ENCODE measurements at regions not wholly inside any gene's neighbourhood (a gene's known extent, or its start where the extent isn't known, plus 50 kb on each side); places are given as distances from the start of the nearest gene placed in this dataset.

DNA sequence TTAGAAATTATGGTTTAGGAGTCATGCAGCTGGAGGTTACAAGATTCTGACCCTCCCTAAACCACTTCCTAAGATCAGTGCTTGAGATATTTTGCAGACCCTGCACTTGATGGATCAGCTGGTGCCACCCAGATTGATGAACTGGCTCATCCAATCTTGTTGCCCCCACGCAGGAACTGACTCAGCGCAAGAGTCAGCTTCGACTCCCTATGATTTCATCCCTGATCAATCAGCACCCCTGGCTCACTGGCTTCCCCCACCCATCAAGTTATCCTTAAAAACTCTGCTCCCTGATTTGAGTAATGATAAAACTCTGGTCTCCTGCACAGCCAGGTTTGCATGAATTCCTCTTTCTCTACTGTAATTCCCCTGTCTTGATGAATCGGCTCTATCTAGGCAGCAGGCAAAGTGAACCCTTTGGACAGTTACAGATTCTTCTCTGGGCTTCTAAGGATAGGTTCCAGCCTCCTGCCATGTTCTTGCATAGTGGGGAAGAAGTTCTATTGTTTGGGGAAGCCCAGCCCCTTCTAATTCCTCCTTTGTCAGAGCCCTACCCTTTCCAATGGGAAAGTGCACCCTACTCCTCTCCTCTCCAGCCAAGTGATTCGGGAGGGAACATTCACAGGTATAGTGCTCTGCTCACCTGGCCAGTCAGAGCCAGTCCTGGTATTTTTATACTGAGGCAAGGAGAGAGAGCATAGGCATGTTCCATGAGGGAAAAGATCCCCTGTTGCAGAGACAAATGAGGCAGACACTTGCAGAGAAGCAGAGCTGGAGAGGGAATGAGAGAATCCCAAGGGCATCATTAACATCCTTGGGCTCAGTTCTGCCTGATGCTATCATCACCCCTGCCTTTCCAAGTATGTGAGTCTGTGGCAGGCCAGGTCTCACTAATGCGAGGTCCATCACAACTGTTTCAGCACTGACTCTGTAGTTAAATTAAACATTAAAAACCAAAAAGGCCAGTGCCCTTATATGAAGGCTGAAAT is 224.4 kb upstream of the GALNT17 start:
- DNase-seq (ENCODE audit: low read depth): no peak

- DNase-seq (ENCODE audit: low read depth): no peak
Observed at GRCh38 chr7:70913924-70914323, 218.0 kb upstream of the GALNT17 start.

- DNase-seq (ENCODE audit: low read depth): no peak
Observed at GRCh38 chr7:70915067-70915466, 216.9 kb upstream of the GALNT17 start.

GRCh38 chr7:70919481-70920073 is 212.4 kb upstream of the GALNT17 start:
- DNase-seq (ENCODE audit: low read depth): no peak

GRCh38 chr7:70920876-70921275 is 211.1 kb upstream of the GALNT17 start:
- no peak for DNase-seq (ENCODE audit: low read depth)

DNA sequence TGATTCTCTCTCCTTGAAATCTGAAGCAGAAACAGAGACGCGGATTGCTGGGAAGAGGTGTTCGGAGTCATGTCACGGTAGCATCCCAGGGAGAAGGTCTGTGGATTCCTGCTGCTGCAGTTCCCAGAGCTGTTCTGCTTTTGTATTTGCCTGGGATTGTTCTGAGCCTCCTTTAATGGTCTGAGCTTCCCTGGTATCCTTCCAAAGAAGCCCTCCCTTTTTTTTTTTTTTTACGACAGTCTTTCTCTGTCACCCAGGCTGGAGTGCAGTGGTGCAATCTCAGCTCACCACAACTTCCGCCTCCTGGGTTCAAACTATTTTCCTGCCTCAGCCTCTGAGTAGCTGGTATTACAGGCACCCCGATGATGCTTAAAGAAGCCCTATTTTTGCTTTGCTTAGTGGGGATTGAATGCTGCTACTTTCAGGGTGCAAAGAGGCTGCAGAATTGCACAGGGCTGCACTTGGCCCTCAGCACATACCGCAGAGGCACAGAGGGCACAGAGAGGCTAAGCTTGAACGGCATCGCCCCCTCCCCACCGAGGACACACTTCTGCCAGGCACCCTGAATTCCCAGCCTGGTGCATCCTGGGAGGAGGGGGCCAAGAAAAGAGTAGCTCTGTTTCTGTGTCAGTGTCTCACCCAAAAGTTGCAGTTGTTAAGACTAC is 208.6 kb upstream of the GALNT17 start:
- no peak for DNase-seq (ENCODE audit: low read depth)

- DNase-seq (ENCODE audit: low read depth): no peak
Observed at GRCh38 chr7:70925411-70926115, 206.4 kb upstream of the GALNT17 start.

DNA sequence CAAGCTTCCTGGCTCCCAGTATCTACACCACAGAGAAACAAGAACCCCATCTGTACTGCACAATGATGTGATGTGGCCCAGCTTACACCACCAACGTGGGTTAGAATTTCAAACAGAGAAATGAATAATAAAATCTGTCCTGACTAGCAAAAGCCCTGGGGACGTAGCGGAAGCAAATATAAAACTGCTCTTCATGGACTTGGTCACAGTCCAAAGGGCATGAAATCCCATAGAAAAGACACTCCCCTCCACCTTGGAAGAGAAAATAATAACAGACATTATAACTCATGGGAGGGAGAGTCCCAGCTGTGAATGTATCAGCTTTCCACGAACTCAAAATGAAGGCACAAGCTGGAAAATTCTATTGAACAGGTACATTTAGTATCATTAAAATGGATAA is 205.3 kb upstream of the GALNT17 start:
- no peak for DNase-seq (ENCODE audit: low read depth)

GRCh38 chr7:70935311-70935710 is 196.6 kb upstream of the GALNT17 start:
- DNase-seq (ENCODE audit: low read depth): no peak

DNA sequence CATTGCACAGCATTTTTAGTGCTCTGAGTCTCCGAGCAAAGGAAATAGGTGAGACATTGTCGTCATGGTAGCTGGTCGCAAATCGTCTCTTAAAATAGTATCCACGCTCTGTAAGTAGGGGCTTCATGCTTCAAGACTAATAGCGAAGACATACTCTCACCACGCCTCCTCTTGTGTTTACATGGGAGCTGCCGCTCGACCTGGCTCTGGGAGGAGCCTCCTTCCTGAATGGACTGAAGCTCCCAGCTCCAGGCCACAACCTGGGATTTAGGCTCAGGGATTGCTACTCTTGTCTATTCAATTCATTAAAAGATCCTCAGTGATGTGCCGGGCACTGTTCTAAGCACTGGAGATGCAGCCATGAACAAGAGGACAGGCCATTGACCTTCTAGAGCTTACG is 196.1 kb upstream of the GALNT17 start:
- no peak for DNase-seq (ENCODE audit: low read depth)

DNA sequence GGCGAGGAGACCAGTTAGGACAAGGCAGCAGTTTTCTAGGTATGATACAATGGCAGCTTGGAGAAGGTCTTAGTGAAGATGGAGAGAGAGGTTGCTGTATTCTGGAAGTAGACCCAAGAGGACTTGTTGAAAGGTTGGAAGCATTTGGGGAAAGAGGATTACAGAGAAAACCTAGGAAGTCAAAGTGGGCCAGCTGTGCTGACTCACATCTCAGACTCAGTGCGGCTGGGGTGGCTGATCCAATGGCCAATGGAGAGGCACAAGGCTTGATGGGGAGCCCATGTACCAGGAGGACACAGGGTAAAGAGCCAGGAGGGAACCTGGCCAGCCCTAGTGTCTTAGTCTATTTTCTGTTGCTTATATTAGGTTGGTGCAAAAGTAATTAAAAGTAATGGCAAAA is 194.5 kb upstream of the GALNT17 start:
- no peak for DNase-seq (ENCODE audit: low read depth)

GRCh38 chr7:70940597-70940996 is 191.3 kb upstream of the GALNT17 start:
- DNase-seq (ENCODE audit: low read depth): no peak

DNA sequence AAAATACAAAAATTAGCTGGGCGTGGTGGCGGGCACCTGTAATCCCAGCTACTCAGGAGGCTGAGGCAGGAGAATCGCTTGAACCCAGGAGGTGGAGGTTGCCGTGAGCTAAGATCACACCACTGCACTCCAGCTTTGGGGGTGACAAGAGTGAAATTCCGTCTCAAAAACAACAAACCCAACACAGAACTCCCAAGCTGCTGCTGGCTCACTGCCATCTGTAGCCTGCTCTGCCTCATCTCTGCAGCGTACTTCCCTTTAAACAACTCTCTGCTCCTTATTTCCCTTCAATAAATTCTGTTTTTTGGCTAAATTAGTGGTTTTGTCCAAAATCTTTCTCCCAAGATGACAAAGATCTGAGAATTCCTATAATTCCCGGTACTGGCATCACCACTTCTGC is 189.2 kb upstream of the GALNT17 start:
- DNase-seq (ENCODE audit: low read depth): no peak

DNA sequence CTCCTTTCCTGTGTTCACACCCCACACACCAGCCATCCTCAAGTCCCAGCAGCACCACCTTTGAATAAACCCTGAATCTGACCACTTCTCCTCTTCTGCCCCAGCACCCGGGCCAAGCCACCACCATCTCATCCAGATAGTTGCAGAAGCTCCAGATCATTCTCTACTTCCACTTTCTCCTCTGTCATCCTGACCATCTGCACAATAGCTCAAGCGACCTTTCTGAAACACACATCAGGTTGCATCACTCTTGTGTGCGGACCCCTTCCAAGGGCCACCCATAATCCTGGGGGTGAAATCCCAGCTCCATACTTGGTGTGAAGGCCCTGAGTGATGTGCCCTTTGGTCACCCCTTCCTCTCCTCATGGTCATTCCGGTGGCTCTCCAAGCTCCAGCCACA is 187.4 kb upstream of the GALNT17 start:
- DNase-seq (ENCODE audit: low read depth): no peak

DNA sequence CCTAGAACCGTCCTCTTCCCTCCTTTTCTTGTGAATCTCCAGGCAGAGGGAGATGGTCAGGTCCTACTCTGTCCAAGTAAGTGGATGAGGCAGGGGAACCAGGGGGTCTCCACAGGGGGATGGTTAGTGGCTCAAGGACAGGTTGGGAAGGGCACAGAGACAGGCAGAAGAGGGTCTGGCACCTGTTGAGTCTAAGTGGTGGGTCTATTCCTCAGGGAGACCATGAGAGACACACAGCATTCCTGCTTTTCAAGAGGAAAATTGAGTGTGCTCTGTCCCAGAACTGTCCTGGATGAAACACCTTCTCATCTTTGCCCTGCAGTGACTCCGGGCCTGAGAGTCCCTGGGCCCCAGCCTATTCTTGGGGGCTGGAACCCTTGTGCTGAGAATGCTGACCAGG is 184.8 kb upstream of the GALNT17 start:
- DNase-seq (ENCODE audit: low read depth): no peak

DNA sequence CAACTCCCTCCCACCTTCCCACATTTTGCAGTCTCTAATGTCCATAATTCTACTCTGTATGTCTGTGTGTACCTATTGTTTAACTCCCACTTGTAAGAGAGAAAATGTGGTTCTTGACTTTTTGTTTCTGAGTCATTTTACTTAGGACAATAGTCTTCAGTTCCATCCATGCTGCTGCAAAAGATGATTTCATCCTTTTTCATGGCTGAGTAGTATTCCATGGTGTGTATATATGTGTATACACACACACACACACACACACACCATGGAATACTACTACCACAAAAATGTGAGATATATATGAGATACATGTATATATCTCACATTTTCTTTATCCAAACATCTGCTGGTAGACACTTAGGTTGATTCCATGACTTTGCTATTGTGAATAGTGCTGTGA is 182.1 kb upstream of the GALNT17 start:
- no peak for DNase-seq (ENCODE audit: low read depth)

DNA sequence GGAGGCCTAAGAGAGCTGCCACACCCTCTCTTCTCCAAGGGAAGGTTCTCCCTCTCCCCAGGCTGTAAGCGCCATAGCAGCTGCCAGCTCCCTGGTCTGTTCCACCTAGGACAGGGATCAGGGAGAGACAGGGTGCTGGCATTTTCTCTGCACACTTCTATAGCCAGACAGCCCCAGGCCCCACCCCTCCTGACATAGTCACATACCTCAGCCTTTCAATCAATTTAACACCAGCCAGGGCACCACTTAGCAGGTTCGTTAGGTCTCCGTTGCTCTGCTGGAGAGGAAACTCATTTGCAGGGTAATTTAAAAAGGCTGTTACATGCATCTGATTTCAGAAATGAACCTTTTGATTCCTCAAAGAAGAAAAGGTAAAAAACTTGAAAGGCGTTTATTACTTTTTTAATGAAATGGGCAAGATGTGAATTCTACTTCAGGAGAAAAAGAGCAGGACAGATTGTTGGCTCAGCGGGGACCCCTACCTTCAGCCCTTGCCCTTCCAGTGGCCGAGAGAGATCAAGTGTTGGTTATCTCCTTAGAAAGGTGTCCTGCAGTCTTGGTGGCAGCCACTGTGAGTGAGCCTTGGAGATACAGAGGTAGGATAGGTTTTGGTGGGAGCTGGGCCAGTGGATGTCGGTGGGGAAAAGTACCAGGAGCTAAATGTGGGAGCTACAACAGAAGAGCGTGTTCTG is 180.5 kb upstream of the GALNT17 start:
- no peak for DNase-seq (ENCODE audit: low read depth)

DNA sequence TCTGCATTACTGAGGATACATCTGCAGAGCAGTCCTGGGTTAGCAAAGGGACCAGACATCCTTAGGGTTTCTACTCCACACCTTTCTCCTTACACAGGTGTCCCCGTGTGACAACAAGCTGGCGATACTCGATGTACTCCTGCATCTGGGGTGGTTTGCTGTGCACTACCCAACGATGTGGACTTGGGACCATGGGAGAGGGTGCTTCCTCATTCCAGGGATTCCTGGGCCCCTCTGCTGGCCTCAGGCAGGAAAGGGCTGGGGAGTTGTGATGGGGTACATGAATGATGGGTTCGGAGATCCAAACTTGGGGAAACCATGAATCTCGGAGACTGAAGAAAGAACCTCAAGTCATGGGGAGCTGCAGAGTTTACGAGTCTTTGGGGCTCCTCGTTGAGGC is 179.6 kb upstream of the GALNT17 start:
- no peak for DNase-seq (ENCODE audit: low read depth)

- no peak for DNase-seq (ENCODE audit: low read depth)
Observed at GRCh38 chr7:70953331-70953741, 178.6 kb upstream of the GALNT17 start.

GRCh38 chr7:70953796-70954195 is 178.1 kb upstream of the GALNT17 start:
- no peak for DNase-seq (ENCODE audit: low read depth)

DNA sequence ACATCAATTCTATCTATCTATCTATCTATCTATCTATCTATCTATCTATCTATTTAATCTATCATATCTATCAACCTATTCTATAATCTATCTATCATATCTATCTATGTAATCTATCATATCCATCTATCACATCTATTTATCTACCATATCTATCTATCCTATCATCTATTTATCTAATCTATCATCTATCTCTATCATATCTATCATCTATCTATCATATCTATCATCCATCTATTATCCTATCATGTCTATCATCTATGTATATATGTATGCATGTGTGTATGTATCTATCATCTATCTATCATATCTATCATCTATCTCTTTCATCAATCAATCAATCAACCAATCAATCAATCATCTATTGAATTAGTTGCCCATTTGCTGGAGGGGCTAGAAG is 159.3 kb upstream of the GALNT17 start:
- DNase-seq (ENCODE audit: low read depth): no peak

DNA sequence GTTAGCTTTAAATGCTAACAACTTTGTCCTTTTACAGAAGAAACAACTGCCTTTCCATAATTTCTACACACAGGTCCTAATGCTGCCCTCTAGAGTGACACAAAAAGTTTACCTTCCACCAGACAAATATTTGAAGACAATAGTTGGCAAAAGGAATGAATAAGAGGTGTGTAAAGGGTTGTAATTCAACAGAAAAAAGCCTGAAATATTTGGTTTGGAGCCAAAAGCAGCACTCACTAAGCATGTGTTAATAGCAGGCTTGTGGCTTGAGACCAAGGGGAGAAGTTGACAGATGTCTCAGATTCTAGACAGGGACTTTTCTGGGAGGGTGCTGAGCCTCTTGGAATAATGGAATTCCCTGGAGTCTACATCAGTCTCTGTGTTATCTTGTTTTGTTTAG is 156.2 kb upstream of the GALNT17 start:
- DNase-seq (ENCODE audit: low read depth): no peak
